GM12801 (cell line): ENCODE measurements at regions not wholly inside any gene's neighbourhood (a gene's known extent, or its start where the extent isn't known, plus 50 kb on each side); places are given as distances from the start of the nearest gene placed in this dataset.

Source experiments
- TF ChIP-seq, protein P1 (sequence below): IDR thresholded peaks from one replicate; pipeline ENCODE4 v1.5.1; 2011; ENCODE audit warnings: control low read depth; ENCODE audit not compliant: insufficient read length; ENCODE audit errors: extremely low read depth

DNA sequence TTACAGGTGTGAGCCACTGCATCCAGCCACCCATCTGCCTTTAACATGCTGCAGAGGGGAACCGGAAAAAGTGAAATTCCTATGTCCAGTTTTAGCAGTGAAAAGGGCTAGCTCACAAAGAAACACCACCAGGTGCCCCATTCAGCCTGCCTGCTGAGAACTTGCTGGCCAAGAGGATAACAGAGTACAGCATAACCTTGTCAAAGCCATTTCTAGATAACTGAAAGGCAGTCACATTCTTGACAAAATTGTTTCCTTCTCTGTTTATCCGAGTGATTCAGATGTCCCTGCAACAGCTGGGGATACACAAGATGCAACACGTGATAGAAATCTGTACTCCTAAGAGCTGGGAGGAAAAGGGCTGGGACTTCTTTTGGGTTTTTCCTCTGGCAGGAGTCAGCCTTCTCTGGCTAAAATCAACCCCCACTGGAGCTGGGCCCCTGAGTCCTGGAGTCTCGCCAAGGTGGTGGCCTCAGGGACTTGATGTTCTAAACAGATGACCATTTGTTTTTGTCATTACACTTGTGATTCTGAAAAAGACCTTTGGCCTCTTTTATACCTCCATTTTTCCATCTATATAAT is 505.4 kb downstream of the BCL11A start:
- TF ChIP-seq, protein P1, sequence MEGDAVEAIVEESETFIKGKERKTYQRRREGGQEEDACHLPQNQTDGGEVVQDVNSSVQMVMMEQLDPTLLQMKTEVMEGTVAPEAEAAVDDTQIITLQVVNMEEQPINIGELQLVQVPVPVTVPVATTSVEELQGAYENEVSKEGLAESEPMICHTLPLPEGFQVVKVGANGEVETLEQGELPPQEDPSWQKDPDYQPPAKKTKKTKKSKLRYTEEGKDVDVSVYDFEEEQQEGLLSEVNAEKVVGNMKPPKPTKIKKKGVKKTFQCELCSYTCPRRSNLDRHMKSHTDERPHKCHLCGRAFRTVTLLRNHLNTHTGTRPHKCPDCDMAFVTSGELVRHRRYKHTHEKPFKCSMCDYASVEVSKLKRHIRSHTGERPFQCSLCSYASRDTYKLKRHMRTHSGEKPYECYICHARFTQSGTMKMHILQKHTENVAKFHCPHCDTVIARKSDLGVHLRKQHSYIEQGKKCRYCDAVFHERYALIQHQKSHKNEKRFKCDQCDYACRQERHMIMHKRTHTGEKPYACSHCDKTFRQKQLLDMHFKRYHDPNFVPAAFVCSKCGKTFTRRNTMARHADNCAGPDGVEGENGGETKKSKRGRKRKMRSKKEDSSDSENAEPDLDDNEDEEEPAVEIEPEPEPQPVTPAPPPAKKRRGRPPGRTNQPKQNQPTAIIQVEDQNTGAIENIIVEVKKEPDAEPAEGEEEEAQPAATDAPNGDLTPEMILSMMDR: no peak

- TF ChIP-seq, protein P1: no peak
Observed at GRCh38 chr2:60047347-60047746, 506.1 kb downstream of the BCL11A start.

DNA sequence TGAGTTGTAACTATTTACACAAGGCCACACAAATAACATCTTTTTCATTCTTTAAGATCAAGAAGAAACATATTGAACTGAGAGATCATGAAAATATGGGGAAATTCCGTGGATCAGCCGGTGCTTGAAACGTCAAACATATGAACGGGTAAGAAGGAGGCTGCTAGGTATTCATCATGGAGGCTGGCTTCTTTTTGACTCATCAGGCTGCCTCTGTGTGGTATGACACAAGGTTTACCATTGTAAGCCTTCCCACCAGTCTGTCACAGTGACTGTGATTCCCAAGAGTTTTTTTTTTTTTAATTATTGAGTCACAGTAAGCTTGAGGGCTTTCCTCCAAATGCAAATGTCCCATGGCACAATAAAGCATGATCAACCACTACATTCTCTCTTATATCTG is 506.9 kb downstream of the BCL11A start:
- TF ChIP-seq, protein P1: no peak

GRCh38 chr2:60045456-60045855 is 508.0 kb downstream of the BCL11A start:
- TF ChIP-seq, protein P1: no peak

GRCh38 chr2:60044484-60044883 is 509.0 kb downstream of the BCL11A start:
- TF ChIP-seq, protein P1: no peak

DNA sequence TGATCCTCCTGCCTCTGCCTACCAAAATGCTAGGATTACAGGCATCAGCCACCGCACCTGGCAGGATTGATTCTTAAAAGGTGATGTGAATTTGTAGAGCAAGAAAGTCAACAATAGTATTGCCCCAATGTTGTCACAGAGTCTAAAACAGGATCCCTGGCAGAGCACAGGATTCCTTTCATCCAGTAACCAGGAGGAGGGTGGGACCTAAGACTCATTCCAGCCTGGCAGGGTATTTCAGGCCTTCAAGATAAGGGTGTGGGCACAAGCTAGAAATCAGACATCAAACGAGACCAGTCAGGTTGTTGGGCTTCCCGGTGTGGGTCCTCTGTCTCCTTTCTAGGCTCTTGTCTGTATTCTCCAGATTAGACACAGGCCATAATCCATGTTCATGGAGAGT is 511.4 kb downstream of the BCL11A start:
- TF ChIP-seq, protein P1: no peak

- TF ChIP-seq, protein P1: no peak
Observed at GRCh38 chr2:60033325-60033724, 520.1 kb downstream of the BCL11A start.

DNA sequence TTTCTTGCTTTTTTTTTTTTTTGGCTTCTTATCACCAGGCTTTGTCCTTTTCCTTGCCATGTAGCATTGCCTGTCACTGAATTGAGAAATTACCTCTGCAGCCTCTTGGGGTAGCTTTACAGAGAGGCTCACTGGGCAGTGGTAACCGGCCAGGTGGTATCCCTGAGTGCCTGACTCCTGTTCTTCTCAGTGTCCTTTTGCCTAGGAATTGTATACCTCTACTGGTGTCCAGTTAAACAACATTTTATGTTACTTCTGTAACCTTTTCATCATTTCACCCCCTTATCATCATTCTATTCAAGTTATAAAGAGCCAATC is 523.9 kb downstream of the BCL11A start:
- TF ChIP-seq, protein P1: no peak
